IMR-90 (cell line): ENCODE measurements at regions not wholly inside any gene's neighbourhood (a gene's known extent, or its start where the extent isn't known, plus 50 kb on each side); places are given as distances from the start of the nearest gene placed in this dataset.

Experiments used
- ATAC-seq: fragments of 200-7000 bp; cut with Tn5 transposase; 2 replicates; pipeline ENCODE4 v1.9.1; 2020; ENCODE audit warnings: low read depth, mild to moderate bottlenecking, moderate library complexity
- BruUV-seq: library from RNA; stranded (reverse); fragments of 400-500 nt; replicated peaks from 2 replicates; lab custom pipeline; 2021; lab: Mats Ljungman, UMichigan
- CTCF ChIA-PET: fragments of 300-600 bp; formaldehyde crosslinking; extraction: SDS; loops from one replicate; lab custom pipeline; 2021; ENCODE audit warnings: antibody characterized with exemption; lab: Yijun Ruan, JAX
- POLR2A ChIA-PET: fragments of 300-600 bp; sonication (Branson Sonifier 250); formaldehyde crosslinking; loops from one replicate; lab custom pipeline; 2022; ENCODE audit warnings: antibody characterized with exemption; ENCODE audit not compliant: unreplicated experiment; lab: Charles Lee
- DNase-seq: peaks from one replicate; pipeline ENCODE4 v3.0.0; 2013
- H2AFZ ChIP-seq: replicated peaks from 2 replicates; pipeline ENCODE3; 2013; ENCODE audit warnings: low read length, mild to moderate bottlenecking; ENCODE audit not compliant: poor library complexity
- H2AK5ac ChIP-seq: 2 replicates; pipeline ENCODE4 v1.6.1; 2013; ENCODE audit warnings: low read depth, low read length, inconsistent platforms
- H2AK9ac ChIP-seq: replicated peaks from 2 replicates; pipeline ENCODE3; 2013; ENCODE audit warnings: mild to moderate bottlenecking, low read depth, low read length, moderate library complexity; ENCODE audit not compliant: poor library complexity
- H2BK120ac ChIP-seq: 2 replicates; pipeline ENCODE4 v1.6.1; 2013; ENCODE audit warnings: low read depth, low read length, inconsistent platforms
- H2BK15ac ChIP-seq: 3 replicates; pipeline ENCODE4 v1.6.1; 2013; ENCODE audit warnings: low read depth, low read length, inconsistent platforms
- H2BK20ac ChIP-seq: 2 replicates; pipeline ENCODE4 v1.6.1; 2013; ENCODE audit warnings: low read depth, mild to moderate bottlenecking, inconsistent platforms, low read length, moderate library complexity
- H2BK5ac ChIP-seq: 2 replicates; pipeline ENCODE4 v1.6.1; 2013; ENCODE audit warnings: mild to moderate bottlenecking, low read depth, low read length, inconsistent platforms; ENCODE audit not compliant: poor library complexity, severe bottlenecking
- H3K14ac ChIP-seq: replicated peaks from 2 replicates; pipeline ENCODE4 v1.6.1; 2013; ENCODE audit warnings: low read depth, low read length, inconsistent platforms
- H3K18ac ChIP-seq: 2 replicates; pipeline ENCODE4 v1.6.1; 2013; ENCODE audit warnings: low read depth, low read length, control low read depth
- H3K23ac ChIP-seq: 2 replicates; pipeline ENCODE4 v1.6.1; 2013; ENCODE audit warnings: low read depth, low read length, inconsistent platforms
- H3K27ac ChIP-seq: 2 replicates; pipeline ENCODE4 v1.5.1; 2013; ENCODE audit warnings: mild to moderate bottlenecking, control low read depth, low read length; ENCODE audit not compliant: insufficient read depth
- H3K27me3 ChIP-seq: 2 replicates; pipeline ENCODE4 v1.6.1; 2013; ENCODE audit warnings: low read length; ENCODE audit not compliant: control insufficient read depth, insufficient read depth
- H3K36me3 ChIP-seq: 2 replicates; pipeline ENCODE4 v1.6.1; 2013; ENCODE audit warnings: low read length, mixed read lengths; ENCODE audit not compliant: control insufficient read depth, insufficient read depth
- H3K4ac ChIP-seq: 2 replicates; pipeline ENCODE4 v1.6.1; 2013; ENCODE audit warnings: low read depth, low read length, inconsistent platforms
- H3K4me1 ChIP-seq: 2 replicates; pipeline ENCODE4 v1.6.1; 2013; ENCODE audit warnings: low read length, mixed read lengths; ENCODE audit not compliant: control insufficient read depth, insufficient read depth
- H3K4me2 ChIP-seq: 2 replicates; pipeline ENCODE4 v1.6.1; 2013; ENCODE audit warnings: low read depth, mild to moderate bottlenecking, control low read depth, low read length, moderate library complexity
- H3K4me3 ChIP-seq: 2 replicates; pipeline ENCODE4 v1.5.1; 2013; ENCODE audit warnings: low read depth, mild to moderate bottlenecking, control low read depth, low read length, moderate library complexity; ENCODE audit not compliant: insufficient read depth
- H3K56ac ChIP-seq: 2 replicates; pipeline ENCODE4 v1.6.1; 2013; ENCODE audit warnings: low read length, inconsistent platforms; ENCODE audit not compliant: insufficient read depth; ENCODE audit errors: extremely low read depth
- H3K79me1 ChIP-seq, 2 experiments: 2 replicates each; pipeline ENCODE4 v1.6.1; 2013; ENCODE audit warnings: low read length in 2 of 2, inconsistent platforms in 1 of 2, low read depth in 1 of 2
- H3K9ac ChIP-seq: 2 replicates; pipeline ENCODE4 v1.6.1; 2013; ENCODE audit warnings: low read depth, low read length, control low read depth
- H3K9me1 ChIP-seq: 2 replicates; pipeline ENCODE4 v1.6.1; 2013; ENCODE audit warnings: low read length, inconsistent platforms; ENCODE audit not compliant: insufficient read depth
- H3K9me3 ChIP-seq: 2 replicates; pipeline ENCODE4 v1.6.1; 2013; ENCODE audit warnings: low read length; ENCODE audit not compliant: control insufficient read depth, insufficient read depth
- H4K20me1 ChIP-seq: 2 replicates; pipeline ENCODE4 v1.6.1; 2013; ENCODE audit warnings: low read length, inconsistent platforms; ENCODE audit not compliant: insufficient read depth
- H4K5ac ChIP-seq: 2 replicates; pipeline ENCODE4 v1.6.1; 2013; ENCODE audit warnings: mild to moderate bottlenecking, low read depth, low read length, control low read depth
- H4K8ac ChIP-seq, 2 experiments: 2 replicates each; pipeline ENCODE4 v1.6.1; 2013; ENCODE audit warnings: low read depth in 2 of 2, low read length in 2 of 2, control low read depth in 1 of 2, inconsistent platforms in 1 of 2
- H4K91ac ChIP-seq: 2 replicates; pipeline ENCODE4 v1.6.1; 2013; ENCODE audit warnings: low read depth, low read length, inconsistent platforms; ENCODE audit not compliant: insufficient read depth
- BHLHE40 ChIP-seq: fragments of 150-350 bp; IDR thresholded peaks from 2 replicates; pipeline ENCODE4 v1.6.1; 2016; ENCODE audit warnings: mild to moderate bottlenecking, low read depth, low read length
- CHD1 ChIP-seq: IDR thresholded peaks from 2 replicates; pipeline ENCODE4 v1.6.1; 2012; ENCODE audit warnings: low read depth, low read length, improper control_type of control experiment
- MAFK ChIP-seq: IDR thresholded peaks from 2 replicates; pipeline ENCODE4 v1.6.1; 2012; ENCODE audit warnings: low read depth, low read length, improper control_type of control experiment
- MAZ ChIP-seq: IDR thresholded peaks from 2 replicates; pipeline ENCODE4 v1.6.1; 2012; ENCODE audit warnings: low read depth, mild to moderate bottlenecking, low read length, improper control_type of control experiment, moderate library complexity, borderline replicate concordance
- MXI1 ChIP-seq: IDR thresholded peaks from 2 replicates; pipeline ENCODE4 v1.6.1; 2012; ENCODE audit warnings: low read depth, mild to moderate bottlenecking, low read length, moderate library complexity, borderline replicate concordance
- NFE2L2 ChIP-seq: fragments of 150-350 bp; IDR thresholded peaks from 2 replicates; pipeline ENCODE4 v1.6.1; 2016; ENCODE audit warnings: low read depth, mild to moderate bottlenecking, low read length
- POLR2A ChIP-seq: IDR thresholded peaks from 2 replicates; pipeline ENCODE4 v1.6.1; 2012; ENCODE audit warnings: mild to moderate bottlenecking, low read depth, low read length
- RAD21 ChIP-seq: IDR thresholded peaks from 2 replicates; pipeline ENCODE4 v1.6.1; 2012; ENCODE audit warnings: low read length, improper control_type of control experiment
- RCOR1 ChIP-seq: IDR thresholded peaks from 2 replicates; pipeline ENCODE4 v1.6.1; 2012; ENCODE audit warnings: mild to moderate bottlenecking, low read length, improper control_type of control experiment; ENCODE audit not compliant: insufficient replicate concordance
- RFX5 ChIP-seq: IDR thresholded peaks from 2 replicates; pipeline ENCODE4 v1.8.0; 2012; ENCODE audit warnings: low read depth, mild to moderate bottlenecking, low read length, moderate library complexity
- SMC3 ChIP-seq: fragments of 150-350 bp; IDR thresholded peaks from 2 replicates; pipeline ENCODE4 v1.6.1; 2016; ENCODE audit warnings: low read depth, mild to moderate bottlenecking, antibody characterized with exemption, low read length, moderate library complexity
- USF2 ChIP-seq: fragments of 150-350 bp; IDR thresholded peaks from 2 replicates; pipeline ENCODE4 v1.6.1; 2017; ENCODE audit warnings: mild to moderate bottlenecking, antibody characterized with exemption, low read length, low read depth
- WGBS, 2 experiments: methylation state at CpG; one replicate each; pipeline versions ENCODE4 v1.1.5 to v1.1.7; 2013; ENCODE audit warnings: missing lambda C conversion rate in 2 of 2; ENCODE audit not compliant: insufficient read length in 1 of 2; ENCODE audit errors: extremely low coverage in 2 of 2; 5-methylcytosine and 5-hydroxymethylcytosine counted together
- dilution Hi-C: fragments of 300-500 bp; cut with HindIII; formaldehyde crosslinking; loops from one replicate; pipeline ENCODE4 v1.14.3; 2018; ENCODE audit warnings: low sequenced_read_pairs; ENCODE audit not compliant: unreplicated experiment
- in situ Hi-C: fragments of 300-500 bp; cut with MboI; formaldehyde crosslinking; loops from 3 replicates; pipeline ENCODE4 v1.14.3; 2019; ENCODE audit warnings: low sequenced_read_pairs, inconsistent platforms, mixed read lengths
- intact Hi-C: fragments of 100-400 bp; cut with micrococcal nuclease; formaldehyde crosslinking; loops from 2 replicates; pipeline ENCODE4 v1.10.0; 2022

DNA sequence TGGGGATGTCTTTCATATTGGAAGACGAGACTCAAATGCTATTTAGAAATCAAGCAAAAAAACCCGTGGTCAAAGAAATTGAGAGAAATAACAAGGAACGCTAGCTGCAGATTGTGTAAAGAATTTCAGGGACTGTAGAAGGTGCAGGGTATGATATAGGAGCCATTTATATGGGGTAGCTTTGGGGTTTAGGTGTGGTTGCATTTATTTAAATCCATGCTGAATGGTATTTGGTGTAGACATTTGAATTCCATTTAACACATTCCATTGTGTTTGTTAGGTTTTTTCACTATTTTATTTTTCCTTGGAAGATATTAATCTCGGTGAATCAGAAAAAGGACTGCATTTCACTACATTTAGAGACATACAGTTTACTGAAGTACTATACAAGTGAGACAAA, 341.0 kb upstream of the GALNTL6 start:
- Histone ChIP-seq H3K4ac (no peak overlapping the region), H3K23ac (no peak overlapping the region), H2AFZ (no peak overlapping the region), H4K91ac (no peak overlapping the region), H4K5ac (no peak overlapping the region), H4K8ac (no peak overlapping the region), H2BK5ac (no peak overlapping the region), H3K9ac (no peak overlapping the region), H2AK9ac (no peak overlapping the region), H3K27me3 (no peaks in the 10 kb centered on the region), H3K27ac (no peak overlapping the region), H3K79me1 (no peaks in the 10 kb centered on the region), H3K56ac (no peak overlapping the region), H4K20me1 (no peaks in the 10 kb centered on the region), H2AK5ac (no peak overlapping the region), H3K14ac (no peak overlapping the region), H3K4me3 (no peak overlapping the region), H3K36me3 (no peaks in the 10 kb centered on the region), H3K9me1 (no peaks in the 10 kb centered on the region), H3K18ac (no peak overlapping the region), H2BK20ac (no peak overlapping the region), H3K4me2 (no peak overlapping the region), H2BK120ac (no peak overlapping the region), H3K4me1 (no peaks in the 10 kb centered on the region), H3K9me3 (no peaks in the 10 kb centered on the region), H2BK15ac (no peak overlapping the region)
- DNase-seq (no peak), ATAC-seq (no peak)
- CTCF ChIA-PET: no interaction called here
- POLR2A ChIA-PET: no interaction called here
- BruUV-seq: no TSS peak
- WGBS, 2 experiments: 60% methylated on average over 1 of the region's 4 CpGs; no CpG with 5 or more reads in 1 of the 2 experiments
- dilution Hi-C loops (no loop called here), in situ Hi-C loops (no loop called here), intact Hi-C loops (no loop called here)
- TF ChIP-seq RCOR1: no peak
- no peak for TF ChIP-seq USF2
- no peak for TF ChIP-seq NFE2L2
- no peak for TF ChIP-seq POLR2A
- no peak for TF ChIP-seq MAZ
- no peak for TF ChIP-seq RFX5
- no peak for TF ChIP-seq BHLHE40
- no peak for TF ChIP-seq SMC3
- TF ChIP-seq CHD1: no peak
- TF ChIP-seq MAFK: no peak
- no peak for TF ChIP-seq MXI1
- no peak for TF ChIP-seq RAD21
